ENCODE measurements at regions not wholly inside any gene's neighbourhood (a gene's known extent, or its start where the extent isn't known, plus 50 kb on each side); places are given as distances from the start of the nearest gene placed in this dataset.
"Not testable (repeated sequence)": the region's sequence is repeated elsewhere in the genome, so short reads cannot be mapped to it uniquely, and the experiment has no call there.

DNA sequence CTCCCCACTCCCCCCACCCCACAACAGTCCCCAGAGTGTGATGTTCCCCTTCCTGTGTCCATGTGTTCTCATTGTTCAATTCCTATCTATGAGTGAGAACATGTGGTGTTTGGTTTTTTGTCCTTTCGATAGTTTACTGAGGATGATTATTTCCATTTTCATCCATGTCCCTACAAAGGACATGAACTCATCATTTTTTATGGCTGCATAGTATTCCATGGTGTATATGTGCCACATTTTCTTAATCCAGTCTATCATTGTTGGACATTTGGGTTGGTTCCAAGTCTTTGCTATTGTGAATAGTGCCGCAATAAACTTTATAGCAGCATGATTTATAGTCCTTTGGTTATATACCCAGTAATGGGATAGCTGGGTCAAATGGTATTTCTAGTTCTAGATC, 106.6 kb upstream of the WIPF3 start:
- not testable (repeated sequence) for H3K4me3 ChIP-seq (ENCODE audit: low read length); H3K79me2 ChIP-seq (ENCODE audit: low read length); H3K9me3 ChIP-seq (ENCODE audit: low read length); H3K27me3 ChIP-seq (ENCODE audit: low read length); H3K9me2 ChIP-seq (replicated peaks; ENCODE audit: insufficient read depth, low read length); H3K27ac ChIP-seq (ENCODE audit: low read length); H3K9ac ChIP-seq (ENCODE audit: low read length); H2AFZ ChIP-seq (ENCODE audit: low read length); H4K20me1 ChIP-seq (ENCODE audit: insufficient read depth, low read depth, low read length); DNase-seq; H3K4me1 ChIP-seq (ENCODE audit: low read length); H3K36me3 ChIP-seq (ENCODE audit: insufficient read depth, low read length); H3K4me2 ChIP-seq (ENCODE audit: low read depth, low read length, poor library complexity, severe bottlenecking)

DNA sequence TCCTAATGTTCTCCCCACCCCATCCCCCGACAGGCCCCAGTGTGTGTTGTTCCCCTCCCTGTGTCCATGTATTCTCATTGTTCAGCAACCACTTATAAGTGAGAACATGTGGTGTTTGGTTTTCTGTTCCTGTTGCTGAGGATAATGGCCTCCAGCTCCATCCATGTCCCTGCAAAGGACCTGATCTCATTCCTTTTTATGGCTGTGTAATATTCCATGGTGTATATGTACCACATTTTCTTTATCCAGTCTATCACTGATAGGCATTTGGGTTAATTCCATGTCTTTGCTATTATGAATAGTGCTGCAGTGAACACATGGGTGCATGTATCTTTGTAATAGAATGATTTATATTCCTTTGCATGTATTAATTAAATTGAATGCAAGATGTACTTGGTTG, 104.8 kb upstream of the WIPF3 start:
- H3K4me2 ChIP-seq (ENCODE audit: low read depth, low read length, poor library complexity, severe bottlenecking); H3K27me3 ChIP-seq (ENCODE audit: low read length); H4K20me1 ChIP-seq (ENCODE audit: insufficient read depth, low read depth, low read length); H3K79me2 ChIP-seq (ENCODE audit: low read length); H3K9ac ChIP-seq (ENCODE audit: low read length); H3K9me3 ChIP-seq (ENCODE audit: low read length); H3K27ac ChIP-seq (ENCODE audit: low read length); H3K36me3 ChIP-seq (ENCODE audit: insufficient read depth, low read length); H2AFZ ChIP-seq (ENCODE audit: low read length); H3K4me3 ChIP-seq (ENCODE audit: low read length); H3K4me1 ChIP-seq (ENCODE audit: low read length); DNase-seq; H3K9me2 ChIP-seq (replicated peaks; ENCODE audit: insufficient read depth, low read length): not testable (repeated sequence)

DNA sequence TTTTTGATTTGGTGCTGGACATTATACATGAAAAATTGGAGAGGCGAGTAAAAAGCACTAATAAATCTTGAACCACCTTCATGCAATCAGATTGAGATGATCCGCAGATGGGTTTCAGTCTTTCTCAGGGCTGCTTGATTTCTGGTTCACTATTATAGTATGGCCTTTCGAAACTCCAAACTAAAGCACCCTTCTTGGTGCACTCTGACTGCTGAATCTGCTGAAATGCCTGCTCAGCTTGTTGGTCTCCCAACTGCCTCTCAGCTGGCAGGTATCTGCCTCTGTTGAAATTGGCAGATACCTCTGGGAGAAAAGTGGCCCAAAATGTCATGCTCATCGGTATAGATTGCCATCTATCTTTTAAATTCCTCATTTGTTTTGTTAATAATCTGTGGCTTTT, 102.5 kb upstream of the WIPF3 start:
- not testable (repeated sequence) for H3K9me3 ChIP-seq (ENCODE audit: low read length); H3K4me2 ChIP-seq (ENCODE audit: low read depth, low read length, poor library complexity, severe bottlenecking); H3K4me3 ChIP-seq (ENCODE audit: low read length); H3K9me2 ChIP-seq (replicated peaks; ENCODE audit: insufficient read depth, low read length); H3K79me2 ChIP-seq (ENCODE audit: low read length); H3K27ac ChIP-seq (ENCODE audit: low read length); H4K20me1 ChIP-seq (ENCODE audit: insufficient read depth, low read depth, low read length); H2AFZ ChIP-seq (ENCODE audit: low read length); H3K4me1 ChIP-seq (ENCODE audit: low read length); H3K9ac ChIP-seq (ENCODE audit: low read length); DNase-seq; H3K36me3 ChIP-seq (ENCODE audit: insufficient read depth, low read length); H3K27me3 ChIP-seq (ENCODE audit: low read length)

DNA sequence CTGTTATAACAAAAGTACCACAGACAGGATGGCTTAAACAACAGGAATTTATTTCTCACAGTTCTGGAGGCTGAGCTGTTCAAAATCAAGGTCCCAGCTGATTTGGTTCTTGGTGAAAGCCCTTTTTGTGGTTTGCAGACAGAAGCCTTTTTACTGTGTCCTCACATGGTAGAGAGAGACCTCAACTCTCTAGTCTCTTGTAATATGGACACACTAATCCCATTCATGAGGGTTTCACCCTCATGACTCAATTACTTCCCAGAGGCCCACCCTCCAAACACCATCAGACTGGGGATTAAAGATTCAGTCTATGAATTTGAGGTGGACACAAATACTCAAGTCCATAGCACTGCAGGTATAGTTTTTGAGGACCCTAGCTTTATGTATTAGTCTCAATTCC, 97.3 kb upstream of the WIPF3 start:
- not testable (repeated sequence) for H3K4me3 ChIP-seq (ENCODE audit: low read length)

GRCh38 chr7:29723127-29723526, 83.2 kb upstream of the WIPF3 start:
- not testable (repeated sequence) for H3K27me3 ChIP-seq (ENCODE audit: low read length); H3K79me2 ChIP-seq (ENCODE audit: low read length); H3K27ac ChIP-seq (ENCODE audit: low read length); H4K20me1 ChIP-seq (ENCODE audit: insufficient read depth, low read depth, low read length); H3K9me3 ChIP-seq (ENCODE audit: low read length); H3K36me3 ChIP-seq (ENCODE audit: insufficient read depth, low read length); H3K4me1 ChIP-seq (ENCODE audit: low read length); H3K9me2 ChIP-seq (replicated peaks; ENCODE audit: insufficient read depth, low read length); DNase-seq; H2AFZ ChIP-seq (ENCODE audit: low read length); H3K4me2 ChIP-seq (ENCODE audit: low read depth, low read length, poor library complexity, severe bottlenecking); H3K9ac ChIP-seq (ENCODE audit: low read length); H3K4me3 ChIP-seq (ENCODE audit: low read length)

More for the DNA sequence above, 97.3 kb upstream of the WIPF3 start:
- DNase-seq; H3K27me3 ChIP-seq (ENCODE audit: low read length); H3K9me2 ChIP-seq (replicated peaks; ENCODE audit: insufficient read depth, low read length); H3K79me2 ChIP-seq (ENCODE audit: low read length); H3K9me3 ChIP-seq (ENCODE audit: low read length); H3K4me1 ChIP-seq (ENCODE audit: low read length); H3K9ac ChIP-seq (ENCODE audit: low read length); H3K36me3 ChIP-seq (ENCODE audit: insufficient read depth, low read length); H3K27ac ChIP-seq (ENCODE audit: low read length); H2AFZ ChIP-seq (ENCODE audit: low read length); H3K4me2 ChIP-seq (ENCODE audit: low read depth, low read length, poor library complexity, severe bottlenecking); H4K20me1 ChIP-seq (ENCODE audit: insufficient read depth, low read depth, low read length): not testable (repeated sequence)

- no peaks in the 10 kb centered on the region for H4K20me1 ChIP-seq (ENCODE audit: insufficient read depth, low read depth, low read length)
- no peak for DNase-seq
- H3K9me2 ChIP-seq (replicated peaks; ENCODE audit: insufficient read depth, low read length): no peaks in the 10 kb centered on the region
- H3K4me2 ChIP-seq (ENCODE audit: low read depth, low read length, poor library complexity, severe bottlenecking): no peak overlapping the region
- no peaks in the 10 kb centered on the region for H3K27me3 ChIP-seq (ENCODE audit: low read length)
- H3K27ac ChIP-seq (ENCODE audit: low read length): no peak overlapping the region
- no peaks in the 10 kb centered on the region for H3K36me3 ChIP-seq (ENCODE audit: insufficient read depth, low read length)
- H3K9ac ChIP-seq (ENCODE audit: low read length): no peak overlapping the region
- no peaks in the 10 kb centered on the region for H3K4me1 ChIP-seq (ENCODE audit: low read length)
- no peaks in the 10 kb centered on the region for H3K9me3 ChIP-seq (ENCODE audit: low read length)
- H2AFZ ChIP-seq (ENCODE audit: low read length): no peak overlapping the region
- no peaks in the 10 kb centered on the region for H3K79me2 ChIP-seq (ENCODE audit: low read length)
- no peak overlapping the region for H3K4me3 ChIP-seq (ENCODE audit: low read length)
Measured at GRCh38 chr7:29723599-29723998, 82.7 kb upstream of the WIPF3 start.

- not testable (repeated sequence) for H3K4me1 ChIP-seq (ENCODE audit: low read length); H4K20me1 ChIP-seq (ENCODE audit: insufficient read depth, low read depth, low read length); H3K27me3 ChIP-seq (ENCODE audit: low read length); H3K9me2 ChIP-seq (replicated peaks; ENCODE audit: insufficient read depth, low read length); DNase-seq; H2AFZ ChIP-seq (ENCODE audit: low read length); H3K27ac ChIP-seq (ENCODE audit: low read length); H3K9me3 ChIP-seq (ENCODE audit: low read length); H3K9ac ChIP-seq (ENCODE audit: low read length); H3K4me2 ChIP-seq (ENCODE audit: low read depth, low read length, poor library complexity, severe bottlenecking); H3K4me3 ChIP-seq (ENCODE audit: low read length); H3K36me3 ChIP-seq (ENCODE audit: insufficient read depth, low read length); H3K79me2 ChIP-seq (ENCODE audit: low read length)
Measured at GRCh38 chr7:29729534-29730165, 76.7 kb upstream of the WIPF3 start.

DNA sequence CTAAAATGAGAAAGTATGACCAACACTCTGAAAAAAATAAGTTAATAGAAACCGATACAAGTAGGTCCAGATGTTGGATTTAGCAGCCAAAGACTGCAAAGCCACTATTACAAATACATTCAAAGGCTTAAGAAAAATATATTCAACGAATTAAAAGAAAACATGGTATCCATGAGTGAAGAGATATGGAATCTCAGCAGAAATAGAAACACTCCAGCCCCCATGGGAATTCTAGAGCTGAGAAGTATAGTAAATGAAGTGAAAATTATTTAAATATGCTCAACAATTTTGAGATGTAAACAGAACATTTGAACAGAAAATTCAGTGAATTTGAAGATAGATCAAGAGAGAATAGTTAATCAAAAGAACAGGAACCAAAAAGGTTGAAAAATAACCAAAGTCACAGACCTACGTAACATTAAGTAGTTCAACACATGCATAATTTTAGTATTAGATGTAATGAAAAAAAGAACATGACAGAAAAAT, 72.0 kb upstream of the WIPF3 start:
- no peak overlapping the region for H3K9ac ChIP-seq (ENCODE audit: low read length)
- no peaks in the 10 kb centered on the region for H3K9me3 ChIP-seq (ENCODE audit: low read length)
- H3K9me2 ChIP-seq (replicated peaks; ENCODE audit: insufficient read depth, low read length): no peaks in the 10 kb centered on the region
- H3K4me3 ChIP-seq (ENCODE audit: low read length): no peak overlapping the region
- no peak overlapping the region for H2AFZ ChIP-seq (ENCODE audit: low read length)
- no peak overlapping the region for H3K4me2 ChIP-seq (ENCODE audit: low read depth, low read length, poor library complexity, severe bottlenecking)
- H3K36me3 ChIP-seq (ENCODE audit: insufficient read depth, low read length): no peaks in the 10 kb centered on the region
- H3K27ac ChIP-seq (ENCODE audit: low read length): no peak overlapping the region
- no peaks in the 10 kb centered on the region for H3K79me2 ChIP-seq (ENCODE audit: low read length)
- DNase-seq: no peak
- H4K20me1 ChIP-seq (ENCODE audit: insufficient read depth, low read depth, low read length): no peaks in the 10 kb centered on the region
- H3K27me3 ChIP-seq (ENCODE audit: low read length): no peaks in the 10 kb centered on the region
- H3K4me1 ChIP-seq (ENCODE audit: low read length): no peaks in the 10 kb centered on the region

Data from Karpas-422 (cell line).